GM18861 (cell line): ENCODE measurements at regions not wholly inside any gene's neighbourhood (a gene's known extent, or its start where the extent isn't known, plus 50 kb on each side); places are given as distances from the start of the nearest gene placed in this dataset.
A peak's percentile ranks its signal among the peaks of the same experiment; 100 is the strongest.

Source experiments
- ATAC-seq: cut with Tn5 transposase; IDR thresholded peaks from one replicate; pipeline ENCODE4 v1.9.1; 2021; ENCODE audit not compliant: unreplicated experiment

DNA sequence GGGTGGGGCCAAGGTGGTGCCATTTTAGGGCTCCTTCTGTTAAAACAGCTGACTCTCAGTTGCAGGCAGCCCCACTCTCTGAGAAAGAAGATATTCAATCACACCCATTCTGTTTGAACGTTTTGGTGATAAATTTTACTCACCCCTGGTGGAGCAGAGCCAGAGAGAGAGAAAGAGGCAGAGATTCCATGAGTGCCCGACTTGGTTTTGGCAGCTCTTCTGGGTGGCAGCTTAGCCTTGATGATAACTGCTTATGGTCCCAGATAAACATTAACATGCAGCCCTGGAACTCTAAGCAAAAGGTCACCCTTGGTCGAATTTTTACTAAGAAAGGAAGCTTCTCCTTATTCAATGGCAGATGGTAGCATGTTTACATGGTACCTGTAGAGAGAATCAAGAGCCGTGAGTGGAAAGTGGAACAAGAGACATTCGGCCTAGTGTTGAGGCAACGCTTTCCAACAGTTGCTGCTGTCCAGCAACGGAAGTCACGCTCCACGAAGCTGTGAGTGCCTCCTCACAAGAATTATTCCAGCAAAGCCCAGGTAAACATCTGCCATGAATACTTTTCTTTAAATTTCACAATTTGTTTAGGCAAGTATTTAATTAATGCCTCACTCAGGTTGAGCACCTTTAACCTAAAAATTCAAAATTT, 530.6 kb upstream of the ROBO2 start:
- ATAC-seq: no peak

DNA sequence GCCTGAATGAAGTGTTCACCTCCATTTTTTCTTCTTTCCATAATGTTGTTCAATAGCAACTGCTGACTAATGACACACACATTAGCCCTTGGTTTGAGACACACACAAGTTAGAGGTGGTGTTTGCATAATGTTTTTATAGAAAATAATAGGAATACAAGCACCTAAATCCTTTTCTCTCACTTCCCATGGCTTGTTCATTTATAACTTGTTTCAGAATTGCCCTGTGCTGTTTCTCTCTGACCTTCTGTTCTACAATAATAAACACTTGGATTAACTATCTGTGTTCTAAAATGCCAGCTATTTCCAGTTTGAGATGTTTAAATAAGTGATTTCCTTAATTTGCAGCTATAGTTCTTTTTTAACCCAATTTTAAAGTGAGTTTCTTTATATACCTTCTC, 525.1 kb upstream of the ROBO2 start:
- ATAC-seq: no peak

DNA sequence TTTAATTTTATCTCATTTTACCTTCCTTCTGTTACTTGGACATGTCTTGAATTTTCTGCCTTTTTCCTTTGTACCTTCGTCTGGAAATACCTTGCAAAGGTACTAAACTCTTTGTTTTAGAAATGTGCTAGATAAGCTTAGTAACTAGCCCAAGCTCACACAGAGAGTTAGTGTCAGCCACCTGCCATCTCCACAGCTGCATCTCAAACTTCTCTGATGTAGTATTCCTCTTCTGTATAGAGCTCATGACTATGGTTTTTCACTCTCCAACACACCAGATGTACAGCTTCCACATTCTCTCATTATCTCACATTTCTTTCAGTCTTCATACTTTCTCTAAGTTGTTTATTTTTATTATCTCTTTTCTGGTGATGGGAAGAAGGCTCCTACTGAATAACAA, 516.6 kb upstream of the ROBO2 start:
- ATAC-seq: no peak

DNA sequence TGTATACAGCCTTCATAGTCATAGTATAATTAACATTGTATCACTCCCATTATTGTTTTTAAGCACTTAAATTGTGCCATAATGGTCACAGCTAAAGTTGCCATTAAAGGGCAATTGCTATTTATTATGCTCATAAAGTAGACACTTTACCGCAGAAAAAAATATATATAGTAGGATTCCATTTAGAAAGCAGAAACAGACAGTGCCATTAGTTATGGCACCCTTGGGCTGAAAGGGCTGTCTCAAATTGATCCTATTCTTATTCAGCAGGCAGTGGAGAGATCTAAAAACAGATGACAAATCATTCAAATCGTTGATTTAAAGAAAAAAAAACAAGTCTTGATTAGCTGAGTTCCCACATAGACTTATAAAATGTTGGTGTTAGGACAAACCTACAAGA, 514.2 kb upstream of the ROBO2 start:
- ATAC-seq: no peak

DNA sequence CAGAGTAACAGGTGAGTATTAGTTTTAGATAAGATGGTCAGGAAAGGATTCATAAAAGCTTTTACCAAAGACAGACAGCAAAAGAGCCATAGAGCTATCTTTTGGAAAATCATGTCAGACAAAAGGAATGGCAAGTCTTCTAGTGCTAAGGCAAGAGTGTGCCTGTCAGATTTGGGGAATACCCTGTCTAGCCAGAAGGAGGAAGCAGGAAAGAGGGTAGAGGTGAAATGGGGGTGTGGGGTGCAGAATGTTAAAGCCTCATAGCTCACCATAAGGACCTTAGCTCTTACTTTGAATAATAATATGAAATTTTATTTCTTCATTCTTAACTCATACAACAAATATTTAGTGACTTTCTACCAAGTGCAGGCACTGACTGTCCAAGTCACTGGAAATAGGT, 512.1 kb upstream of the ROBO2 start:
- no peak for ATAC-seq

DNA sequence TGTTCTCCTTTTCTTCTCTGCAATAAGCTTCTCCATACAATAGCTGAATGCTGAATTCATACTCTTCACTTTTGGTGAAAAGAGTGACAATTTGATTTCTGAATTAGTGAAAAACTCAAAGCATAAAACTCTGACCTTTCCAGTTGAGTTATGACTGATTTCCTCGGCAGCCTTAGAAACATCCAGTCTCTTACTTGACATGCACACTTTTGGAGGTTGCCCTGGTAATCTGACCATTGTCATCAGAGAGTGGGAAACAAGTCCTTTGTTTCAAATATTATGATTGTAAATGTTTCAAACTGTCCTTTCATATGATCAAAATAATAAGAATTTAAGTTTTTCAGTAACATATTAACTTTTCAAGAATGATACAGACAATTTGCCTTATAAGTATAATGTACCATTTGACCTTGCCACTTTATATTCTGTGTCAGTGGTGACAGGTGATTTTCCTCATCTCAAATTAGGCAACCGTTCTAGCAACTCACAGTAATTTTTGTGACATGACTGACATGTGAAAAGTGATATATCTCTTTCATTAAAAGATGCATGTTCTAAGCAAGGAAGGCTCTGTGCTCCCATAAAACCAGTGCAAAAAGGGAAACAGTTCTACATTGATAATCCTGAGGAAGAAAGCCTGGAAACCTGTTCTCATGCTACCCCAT, 507.6 kb upstream of the ROBO2 start:
- no peak for ATAC-seq

DNA sequence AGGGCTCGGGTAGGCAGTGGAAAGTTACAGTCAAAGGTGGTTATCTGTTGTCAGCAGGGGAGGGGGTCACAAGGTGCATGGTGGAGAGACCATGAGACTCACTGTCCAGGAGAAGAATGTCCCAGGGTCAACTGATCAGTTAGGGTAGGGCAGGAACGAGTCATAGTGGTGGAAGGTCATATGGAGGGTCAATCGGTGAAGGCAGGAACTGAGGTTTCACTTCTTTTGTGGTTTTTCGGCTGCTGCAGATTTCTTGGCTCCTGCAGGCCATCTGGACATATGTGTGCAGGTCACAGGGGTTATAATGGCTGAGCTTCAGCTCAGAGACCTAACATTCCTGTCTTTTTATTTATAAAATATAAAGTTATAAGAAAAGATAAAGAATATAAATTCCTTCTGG, 506.2 kb upstream of the ROBO2 start:
- ATAC-seq: peak; percentile 43

DNA sequence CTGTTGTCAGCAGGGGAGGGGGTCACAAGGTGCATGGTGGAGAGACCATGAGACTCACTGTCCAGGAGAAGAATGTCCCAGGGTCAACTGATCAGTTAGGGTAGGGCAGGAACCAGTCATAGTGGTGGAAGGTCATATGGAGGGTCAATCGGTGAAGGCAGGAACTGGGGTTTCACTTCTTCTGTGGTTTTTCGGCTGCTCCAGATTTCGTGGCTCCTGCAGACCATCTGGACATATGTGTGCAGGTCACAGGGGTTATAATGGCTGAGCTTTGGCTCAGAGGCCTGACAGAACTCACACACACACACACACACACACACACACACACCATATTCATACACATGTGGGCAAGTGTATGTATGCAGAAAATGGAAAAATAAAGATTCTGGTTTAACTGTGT, 502.0 kb upstream of the ROBO2 start:
- peak; percentile 64 for ATAC-seq

DNA sequence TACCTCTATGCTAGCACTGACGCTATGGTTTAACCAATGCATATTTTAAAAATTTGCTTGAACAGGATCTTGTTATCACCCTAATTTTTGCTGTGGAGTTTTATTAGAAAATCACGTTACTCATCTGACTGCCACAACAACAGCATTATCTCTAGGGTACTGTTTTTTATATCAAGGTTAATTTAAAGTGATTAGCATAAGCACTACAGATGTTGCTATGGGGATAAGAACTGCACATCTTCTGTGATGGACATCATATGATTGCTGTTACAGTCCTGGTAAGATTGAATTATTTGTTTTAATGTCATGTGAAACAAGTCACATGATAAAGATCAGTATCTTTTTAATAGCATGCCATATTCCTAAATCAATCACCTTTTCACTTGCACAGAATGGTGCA, 492.2 kb upstream of the ROBO2 start:
- no peak for ATAC-seq

DNA sequence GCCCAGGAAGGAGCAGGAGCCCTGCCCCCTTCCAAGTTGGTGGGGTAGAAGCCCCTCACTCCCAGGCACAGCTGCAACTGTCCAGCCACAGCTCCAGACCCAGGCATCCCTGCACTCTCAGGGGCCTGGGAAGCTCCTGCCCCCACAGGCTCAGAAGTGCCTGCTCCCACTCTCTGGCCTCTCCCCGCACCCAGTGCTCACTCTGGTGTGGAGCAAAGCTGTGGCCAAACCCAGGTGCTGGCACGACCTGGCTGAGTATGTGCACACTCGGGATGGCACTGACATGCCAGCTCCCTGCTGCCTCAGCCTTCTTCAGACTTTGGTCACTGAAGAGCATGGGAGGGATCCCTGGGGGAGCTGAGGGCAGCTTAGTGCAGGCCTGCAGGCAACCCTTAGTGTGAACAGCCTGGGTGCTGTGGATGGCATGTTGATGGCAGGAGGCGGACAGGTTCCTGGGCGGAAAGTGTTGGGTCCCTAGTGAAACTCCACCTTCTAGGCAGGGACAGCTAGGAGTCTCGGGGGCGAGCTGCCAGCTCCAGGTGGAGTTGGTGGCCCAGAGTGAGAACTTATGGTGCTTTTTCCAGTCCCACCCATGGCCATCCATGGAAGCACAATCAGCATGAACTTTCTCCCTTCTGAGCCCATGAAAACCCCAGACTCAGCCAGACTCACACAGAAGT, 489.2 kb upstream of the ROBO2 start:
- no peak for ATAC-seq

DNA sequence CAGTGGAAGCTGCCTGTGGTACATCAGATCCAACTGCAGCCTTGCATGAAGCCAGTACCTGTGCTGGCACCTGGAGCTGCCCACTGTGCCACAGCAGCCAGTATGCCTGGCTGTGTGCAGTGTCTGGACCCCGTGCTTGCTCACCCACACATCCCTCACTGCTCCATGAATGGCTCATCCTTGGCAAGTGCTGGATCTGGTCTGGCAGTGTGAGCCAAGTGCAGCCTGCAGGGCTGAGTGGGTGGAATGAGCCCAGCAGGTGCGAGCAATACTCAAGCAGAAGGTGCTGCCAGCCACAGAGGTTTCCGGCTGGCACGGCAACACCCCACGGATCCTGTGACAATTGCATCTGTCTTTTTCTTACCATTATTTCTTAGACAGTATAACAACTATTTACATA, 488.2 kb upstream of the ROBO2 start:
- no peak for ATAC-seq

DNA sequence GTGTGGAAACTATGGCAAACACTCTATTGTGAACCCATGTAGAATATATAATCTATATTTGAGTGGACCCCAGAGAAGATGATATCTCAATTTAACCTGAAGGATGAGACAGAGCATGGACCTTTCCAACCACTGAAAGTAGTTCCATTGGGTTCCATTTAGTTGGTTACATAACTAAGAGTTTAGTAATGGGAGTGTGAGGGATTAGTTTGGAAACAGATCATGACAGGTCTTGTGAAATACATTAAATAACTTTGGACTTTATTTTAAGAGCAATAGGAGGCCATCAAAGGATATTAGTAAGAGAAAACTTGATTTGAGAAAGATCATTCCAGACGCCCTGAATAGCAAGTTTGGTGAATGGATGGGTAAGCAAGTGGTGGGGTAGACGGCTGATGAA, 487.2 kb upstream of the ROBO2 start:
- no peak for ATAC-seq

DNA sequence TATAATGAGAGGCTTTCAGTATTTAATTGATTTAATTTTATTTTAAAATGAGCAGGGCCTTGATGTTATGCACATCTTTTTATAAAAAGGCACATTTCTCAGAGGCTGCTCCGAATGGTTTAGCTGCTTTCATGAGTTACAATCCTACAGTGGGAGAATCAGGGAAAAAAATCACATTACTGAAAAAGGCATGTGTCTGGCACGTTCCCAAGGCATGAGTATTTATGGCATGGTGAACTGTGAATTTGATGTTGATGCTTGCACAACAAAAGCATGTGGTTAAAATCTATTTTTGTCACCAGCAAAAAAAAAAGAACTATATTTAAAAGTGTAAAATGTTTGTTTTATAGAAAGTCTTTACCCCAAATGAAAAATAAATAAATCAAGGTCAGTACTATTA, 485.2 kb upstream of the ROBO2 start:
- no peak for ATAC-seq

DNA sequence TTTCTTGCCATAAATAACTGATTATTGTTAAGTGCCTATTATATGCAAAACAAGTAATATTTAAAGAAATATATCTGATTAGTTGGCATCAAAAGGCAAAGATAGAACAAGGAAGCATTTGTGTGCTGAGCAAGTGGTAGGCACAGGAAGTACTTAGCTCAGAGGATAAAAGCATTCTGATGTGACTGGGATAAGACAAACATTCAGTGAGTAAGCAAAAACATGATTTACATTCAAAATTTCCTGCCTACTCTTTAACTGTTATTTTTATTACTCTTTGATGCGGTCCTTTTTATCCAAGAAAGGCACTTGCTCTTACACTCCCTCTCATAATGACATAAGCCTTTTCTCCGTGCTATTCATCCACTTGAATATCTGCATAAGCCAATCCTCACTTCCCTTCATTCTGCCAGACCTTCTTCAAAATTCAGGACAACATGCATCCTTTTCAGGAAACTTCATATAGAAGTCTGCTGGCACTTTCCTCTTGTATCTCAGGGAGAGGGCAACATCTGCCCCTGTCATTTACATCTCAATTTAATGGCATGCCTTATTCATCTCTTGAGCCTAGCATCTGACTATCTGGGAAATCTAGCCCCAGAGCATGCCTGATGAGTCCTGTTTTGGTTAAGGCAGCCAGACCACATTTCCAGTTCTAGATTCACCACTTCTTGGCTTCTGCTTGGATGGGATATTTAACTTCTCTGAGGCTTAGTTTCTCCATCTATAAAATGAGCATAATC, 478.2 kb upstream of the ROBO2 start:
- ATAC-seq: no peak

DNA sequence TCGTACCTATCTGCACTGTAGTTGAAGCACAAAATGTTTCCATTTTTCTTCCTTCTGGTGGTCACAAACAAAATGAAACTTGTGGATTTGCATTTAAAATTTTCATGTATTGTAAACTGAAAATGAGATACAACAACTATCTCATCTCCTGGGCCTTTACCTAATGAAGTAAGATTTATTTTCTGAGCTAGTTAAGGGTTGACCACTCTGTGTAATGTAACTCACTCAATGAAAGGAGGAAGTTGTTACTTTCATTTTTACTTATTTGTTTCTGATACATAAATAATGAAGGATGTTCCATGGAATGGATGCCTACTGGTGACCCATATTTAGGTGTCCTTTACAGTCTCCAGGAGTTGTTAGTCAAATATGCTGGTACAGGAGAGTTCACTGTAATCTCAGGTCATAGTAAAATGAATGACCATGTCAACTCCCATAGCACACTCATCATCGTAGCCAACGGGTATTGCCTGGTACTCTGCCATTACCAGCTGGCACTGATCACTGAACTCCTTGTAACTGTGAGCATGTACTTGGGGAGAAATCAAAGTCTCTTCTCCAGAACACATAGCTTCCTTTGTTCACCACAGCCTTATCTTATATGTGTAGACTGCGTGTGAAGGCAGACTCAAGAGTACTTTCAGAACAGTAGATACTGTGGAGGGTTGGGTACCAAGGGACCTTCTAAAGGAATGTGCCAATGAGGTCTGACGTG, 474.2 kb upstream of the ROBO2 start:
- no peak for ATAC-seq

DNA sequence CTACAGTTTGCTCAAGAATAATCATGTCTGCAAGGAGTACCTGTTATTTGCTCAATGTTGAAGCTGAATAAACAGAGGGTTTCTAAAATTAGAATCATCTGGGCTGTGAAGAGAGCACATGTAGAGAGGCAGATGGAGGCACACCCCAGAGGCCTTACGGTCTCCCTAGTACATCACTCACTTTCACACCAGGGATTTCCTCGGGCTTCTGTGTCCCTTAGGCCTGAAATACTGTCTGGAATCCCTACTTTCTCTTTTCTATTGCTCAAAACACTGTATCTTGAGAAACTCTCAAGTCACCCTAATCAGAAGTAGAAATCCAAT, 473.7 kb upstream of the ROBO2 start:
- ATAC-seq: no peak

DNA sequence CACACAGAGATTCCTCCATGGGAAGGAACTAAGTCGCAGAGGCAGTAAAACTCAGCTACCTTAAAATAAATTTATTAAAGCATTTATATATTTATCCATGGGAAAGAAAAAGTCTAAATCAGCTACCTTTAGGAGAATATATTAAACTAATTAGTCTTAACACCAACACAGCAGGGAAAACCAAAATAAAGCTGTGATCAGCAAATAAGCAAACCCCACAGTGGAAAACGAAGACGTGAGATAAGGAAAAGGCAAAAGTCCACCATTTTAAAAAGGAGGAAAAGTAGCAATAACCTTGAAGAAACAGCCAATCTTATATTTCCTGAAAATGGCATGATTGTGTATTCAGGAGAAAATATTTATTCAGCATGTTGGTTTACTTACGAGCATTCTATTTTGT, 473.0 kb upstream of the ROBO2 start:
- no peak for ATAC-seq

DNA sequence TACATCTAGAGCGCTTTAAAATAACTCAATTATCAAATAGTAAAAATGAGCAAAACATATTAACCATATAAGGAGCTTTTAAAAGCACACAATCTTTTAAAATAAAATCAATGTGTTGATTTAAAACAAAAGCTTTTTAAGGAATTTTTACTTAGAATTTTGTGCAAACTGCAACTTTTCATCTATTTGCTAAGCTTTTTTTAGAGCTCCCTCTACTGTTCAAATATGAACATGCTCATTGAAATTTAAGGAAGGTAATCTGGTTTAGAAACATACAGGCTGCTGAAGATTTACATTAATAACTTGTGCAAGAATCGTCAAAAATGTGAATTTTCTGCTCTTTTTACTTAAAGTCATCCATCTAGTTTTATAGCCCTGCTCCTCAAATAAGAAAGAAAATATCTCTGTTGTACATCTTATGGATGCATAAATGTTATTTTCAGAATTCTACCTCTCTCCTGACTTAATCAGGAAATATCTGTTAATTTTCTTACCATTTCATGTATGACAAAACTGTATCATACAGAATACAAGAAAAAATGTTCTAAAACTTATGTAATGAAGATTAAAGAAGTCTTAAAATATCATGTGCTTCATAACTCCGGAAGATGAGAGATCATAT, 469.4 kb upstream of the ROBO2 start:
- peak; percentile 41 for ATAC-seq

DNA sequence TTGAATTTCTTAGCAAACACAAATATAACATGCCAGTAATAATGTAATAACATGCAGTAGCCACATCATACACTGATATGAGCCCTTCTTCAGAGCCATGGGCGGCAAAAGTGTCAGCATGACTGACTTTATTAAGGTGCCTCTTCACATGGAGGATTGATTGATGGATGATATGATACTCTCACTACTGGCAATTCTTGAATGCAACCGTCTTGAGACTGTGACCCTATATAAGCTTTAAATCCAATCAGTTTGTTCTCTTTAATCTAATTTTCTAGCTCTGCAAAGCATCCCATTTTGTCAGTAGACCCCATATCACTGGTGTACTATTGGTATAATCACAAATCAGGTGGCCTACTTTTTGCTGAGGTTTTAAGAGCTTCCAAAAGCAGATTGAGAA, 463.7 kb upstream of the ROBO2 start:
- ATAC-seq: no peak

DNA sequence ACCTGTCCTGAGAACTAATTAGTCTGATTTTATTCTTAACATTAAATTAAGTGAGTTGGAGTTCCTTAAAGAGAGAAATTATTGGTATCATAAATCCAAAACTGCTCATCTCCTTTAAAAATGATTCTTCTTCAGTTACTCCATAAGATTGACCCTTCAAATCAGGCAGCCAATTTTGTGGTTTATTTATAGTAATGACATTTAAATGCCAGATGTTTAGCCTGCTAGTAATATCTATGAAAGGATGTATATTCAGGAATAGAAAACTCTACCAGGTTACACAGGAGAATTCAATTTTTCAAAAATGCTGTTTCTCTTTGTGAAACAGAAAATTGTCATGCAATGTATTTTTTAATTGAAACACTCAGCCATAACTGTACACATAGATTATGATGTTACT, 457.8 kb upstream of the ROBO2 start:
- no peak for ATAC-seq
